ENCODE measurements at regions not wholly inside any gene's neighbourhood (a gene's known extent, or its start where the extent isn't known, plus 50 kb on each side); places are given as distances from the start of the nearest gene placed in this dataset.

- TF ChIP-seq TAF1 (IDR thresholded peaks at IDR 0.05; ENCODE audit: borderline replicate concordance, low read depth, low read length) (no peak), POLR2A (IDR thresholded peaks at IDR 0.05; ENCODE audit: low read depth, low read length) (no peak), POLR2AphosphoS5 (IDR thresholded peaks at IDR 0.05; ENCODE audit: low read depth, low read length) (no peak)
Measured at GRCh38 chr5:109469896-109470662, 60.3 kb upstream of the PJA2 start.
